GM19372 (cell line): ENCODE measurements at regions not wholly inside any gene's neighbourhood (a gene's known extent, or its start where the extent isn't known, plus 50 kb on each side); places are given as distances from the start of the nearest gene placed in this dataset.

Source experiments
- ATAC-seq: cut with Tn5 transposase; IDR thresholded peaks from one replicate; pipeline ENCODE4 v1.9.1; 2021; ENCODE audit warnings: mild to moderate bottlenecking, low read depth, moderate library complexity; ENCODE audit not compliant: unreplicated experiment

- ATAC-seq = no peak
Observed at GRCh38 chrX:39163581-39164126, 362.4 kb downstream of the MID1IP1 start.

- ATAC-seq = no peak
Observed at GRCh38 chrX:39164212-39164611, 363.0 kb downstream of the MID1IP1 start.

DNA sequence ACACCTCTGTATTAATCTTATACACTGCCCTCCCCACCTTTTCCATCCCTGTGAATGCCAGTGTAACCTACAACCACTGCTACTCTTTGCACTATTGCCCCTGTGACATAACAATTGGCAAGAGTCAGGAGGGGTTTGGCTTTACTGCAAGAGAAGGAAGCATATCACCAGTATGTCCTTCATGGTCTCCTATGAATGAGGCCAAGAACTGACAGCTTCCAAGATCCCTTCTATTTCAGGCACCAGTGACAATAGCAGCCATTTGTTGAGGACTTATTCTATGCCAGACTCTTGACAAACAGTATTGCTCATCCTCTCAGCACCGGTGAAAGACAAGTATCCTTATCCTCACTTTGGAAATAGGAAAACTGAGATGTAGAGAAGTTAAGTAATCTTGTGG, 363.9 kb downstream of the MID1IP1 start:
- no peak for ATAC-seq

DNA sequence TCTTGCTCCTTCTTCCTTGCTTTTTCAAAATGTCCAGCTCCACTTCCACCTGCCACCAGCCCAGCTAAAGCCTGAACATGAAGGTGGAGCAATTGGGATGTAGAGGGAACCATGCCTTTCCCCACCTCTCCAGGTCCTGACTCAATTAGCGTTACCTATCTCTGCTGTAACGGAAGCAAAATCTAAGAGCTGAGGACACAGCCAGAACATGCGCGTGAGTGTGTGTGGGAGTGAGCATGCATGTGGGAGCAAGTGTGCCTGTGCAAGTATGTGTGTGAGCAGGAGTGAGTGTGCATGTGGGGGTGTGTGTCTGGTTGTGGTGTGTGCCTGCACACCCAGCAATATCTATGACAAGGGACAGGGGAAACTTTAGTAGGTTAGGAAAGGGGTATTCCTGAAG, 364.5 kb downstream of the MID1IP1 start:
- ATAC-seq = no peak

DNA sequence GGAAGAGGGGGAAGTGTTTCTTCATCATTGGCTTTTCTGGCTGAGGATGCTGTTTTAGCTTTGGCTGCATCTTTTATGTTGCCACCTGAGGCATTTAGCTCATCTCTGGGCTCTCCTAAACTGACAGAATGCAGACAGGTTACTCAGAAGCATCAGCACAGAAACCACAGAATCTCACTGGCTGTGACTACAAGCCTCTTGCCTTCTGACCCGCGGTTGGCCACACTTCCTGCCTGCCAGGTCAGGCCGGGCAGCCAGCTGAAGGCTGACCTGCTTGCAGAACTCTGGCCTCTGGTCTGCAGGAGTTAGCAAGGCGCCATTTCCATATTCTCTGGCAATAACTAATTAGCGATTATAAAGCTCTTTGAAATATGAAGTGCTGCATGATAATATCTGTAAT, 366.5 kb downstream of the MID1IP1 start:
- peak; percentile 64 for ATAC-seq

DNA sequence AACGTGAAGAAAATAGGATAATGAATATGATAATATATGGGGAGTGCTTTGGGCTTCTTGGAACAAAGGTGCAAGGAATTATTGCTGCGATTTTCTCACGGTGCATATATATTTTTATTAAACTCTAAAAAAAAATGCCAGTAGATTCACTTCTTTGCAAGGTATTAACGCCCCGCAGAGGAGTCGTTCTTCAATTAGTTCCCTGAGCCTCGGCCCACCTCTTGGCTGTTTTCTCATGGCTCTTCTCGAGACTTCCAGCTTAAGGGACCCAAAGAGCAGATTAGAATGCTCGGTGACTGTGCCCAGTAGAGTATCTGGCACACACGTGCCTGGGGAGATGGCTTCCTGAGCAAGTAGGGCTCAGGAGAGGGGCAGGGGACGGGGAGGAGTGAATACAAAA, 367.4 kb downstream of the MID1IP1 start:
- ATAC-seq = no peak

DNA sequence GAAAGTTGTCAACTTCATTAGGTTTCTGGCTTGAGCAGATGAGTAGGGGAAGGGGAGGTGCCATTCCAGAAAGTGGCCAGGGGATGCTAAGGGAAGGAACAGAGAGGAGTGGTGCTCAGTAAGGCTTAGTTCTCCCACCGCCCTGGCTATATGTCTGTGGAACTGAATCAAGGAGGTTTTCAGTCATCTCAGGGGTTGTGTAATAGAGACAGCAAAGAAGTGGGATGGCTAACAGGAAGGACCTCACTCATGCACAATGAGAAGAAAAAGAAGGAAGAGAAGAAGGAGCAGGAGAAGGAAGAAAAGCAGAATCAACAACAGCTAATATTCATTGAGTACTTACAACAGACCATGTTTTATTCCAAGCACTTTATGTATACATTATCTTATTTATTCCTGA, 368.7 kb downstream of the MID1IP1 start:
- no peak for ATAC-seq

- no peak for ATAC-seq
Observed at GRCh38 chrX:39170464-39170863, 369.2 kb downstream of the MID1IP1 start.

DNA sequence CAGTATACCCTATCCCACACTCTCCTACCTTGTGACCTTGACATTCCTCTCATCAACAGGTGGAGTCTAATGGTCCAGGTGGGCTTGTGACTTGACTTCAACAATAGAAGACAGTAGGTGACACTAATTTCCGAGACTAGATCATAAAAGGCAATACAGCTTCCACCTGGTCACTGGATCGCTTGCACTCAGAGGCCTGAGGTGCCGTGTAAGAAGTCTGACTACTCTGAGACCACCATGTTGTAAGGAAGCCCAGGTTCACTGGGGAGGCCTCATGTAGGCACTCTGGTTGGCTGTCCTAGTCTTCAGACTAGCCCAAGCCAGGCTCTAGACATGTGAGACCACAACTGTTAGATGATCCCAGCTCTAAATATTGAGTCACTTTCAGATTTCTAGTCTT, 370.4 kb downstream of the MID1IP1 start:
- ATAC-seq = no peak

- no peak for ATAC-seq
Observed at GRCh38 chrX:39174241-39174771, 373.0 kb downstream of the MID1IP1 start.

DNA sequence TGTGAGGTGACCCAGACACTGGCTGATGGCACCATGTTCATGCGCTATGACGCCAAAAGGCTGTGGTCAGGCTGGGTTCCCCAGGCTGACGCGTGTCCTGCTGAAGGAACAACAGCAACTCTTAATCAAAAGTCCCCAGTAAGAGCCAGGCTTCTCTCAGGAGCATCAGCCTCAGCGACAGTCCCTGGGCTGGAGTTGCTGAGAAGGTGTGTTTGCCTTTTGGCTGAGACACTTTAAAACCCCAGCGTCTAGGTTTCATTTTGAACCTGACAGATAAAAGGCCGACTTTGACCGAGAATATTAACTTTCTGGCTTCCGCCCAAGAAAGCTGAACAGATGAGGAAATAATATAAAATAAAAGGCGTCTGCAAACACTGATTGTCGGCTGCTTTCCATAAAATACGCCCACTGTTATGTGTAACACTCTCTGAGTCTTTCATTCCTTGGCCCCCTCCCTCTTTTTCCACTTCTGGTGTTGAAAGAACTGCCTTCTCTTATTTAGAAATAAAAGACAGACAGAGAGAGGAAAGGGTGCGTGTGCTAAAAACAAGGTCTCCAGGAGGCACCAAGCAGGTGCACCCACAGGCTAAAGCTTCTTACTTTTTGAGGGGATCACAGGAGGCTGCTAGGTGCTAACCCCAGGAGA, 373.6 kb downstream of the MID1IP1 start:
- ATAC-seq = no peak

DNA sequence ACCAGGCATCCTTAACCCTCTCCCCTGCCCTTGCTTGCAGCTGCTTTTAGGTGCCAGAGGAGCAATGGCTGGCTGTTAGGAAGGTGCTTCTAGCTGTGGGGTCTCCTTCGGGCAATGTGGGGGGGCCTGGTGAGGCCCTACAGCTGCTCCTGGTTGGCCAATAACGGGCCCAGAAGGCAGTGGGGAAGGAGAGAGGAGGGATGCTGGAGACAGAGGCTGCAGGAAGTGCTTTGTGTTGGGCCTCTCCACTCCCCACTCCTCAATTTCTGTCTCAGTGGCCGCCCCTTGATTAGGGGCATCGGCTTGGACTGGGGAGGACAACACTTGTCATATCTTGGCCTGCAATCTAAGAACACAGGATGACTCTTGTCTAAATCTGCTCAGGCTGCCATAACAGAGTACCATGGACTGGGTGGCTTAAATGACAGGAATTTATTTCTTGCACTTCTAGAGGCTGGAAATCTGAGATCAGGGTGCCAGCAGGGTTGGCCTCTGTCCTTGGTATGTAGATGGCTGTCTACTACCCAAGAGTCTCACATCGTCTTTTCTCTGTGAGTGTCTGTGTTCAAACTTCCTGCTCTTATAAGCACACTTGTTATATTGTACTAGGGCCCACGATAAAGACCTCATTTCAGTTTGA, 374.3 kb downstream of the MID1IP1 start:
- no peak for ATAC-seq

- no peak for ATAC-seq
Observed at GRCh38 chrX:39176105-39176504, 374.8 kb downstream of the MID1IP1 start.

- no peak for ATAC-seq
Observed at GRCh38 chrX:39189431-39189830, 388.2 kb downstream of the MID1IP1 start.

- no peak for ATAC-seq
Observed at GRCh38 chrX:39194673-39195072, 393.4 kb downstream of the MID1IP1 start.

DNA sequence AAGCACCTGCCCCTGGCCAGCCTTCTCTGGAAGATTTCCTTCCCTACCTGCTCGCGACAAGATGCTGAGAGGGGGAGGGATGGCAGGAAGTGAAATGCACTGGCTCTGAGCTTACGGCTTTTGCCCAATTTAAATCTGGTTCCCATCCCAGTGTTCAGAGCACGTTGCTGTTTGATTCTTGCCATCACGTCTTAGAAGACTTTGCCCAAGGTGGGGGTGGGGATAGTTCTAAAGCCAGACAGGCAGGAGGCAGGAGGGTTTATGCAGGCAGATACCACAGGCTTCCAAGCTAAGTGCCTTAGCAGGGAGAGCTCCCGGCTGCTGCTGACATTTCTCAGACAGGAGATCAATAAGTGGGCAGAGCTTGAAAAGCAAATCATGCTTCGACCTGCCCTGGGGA, 393.9 kb downstream of the MID1IP1 start:
- ATAC-seq = no peak

DNA sequence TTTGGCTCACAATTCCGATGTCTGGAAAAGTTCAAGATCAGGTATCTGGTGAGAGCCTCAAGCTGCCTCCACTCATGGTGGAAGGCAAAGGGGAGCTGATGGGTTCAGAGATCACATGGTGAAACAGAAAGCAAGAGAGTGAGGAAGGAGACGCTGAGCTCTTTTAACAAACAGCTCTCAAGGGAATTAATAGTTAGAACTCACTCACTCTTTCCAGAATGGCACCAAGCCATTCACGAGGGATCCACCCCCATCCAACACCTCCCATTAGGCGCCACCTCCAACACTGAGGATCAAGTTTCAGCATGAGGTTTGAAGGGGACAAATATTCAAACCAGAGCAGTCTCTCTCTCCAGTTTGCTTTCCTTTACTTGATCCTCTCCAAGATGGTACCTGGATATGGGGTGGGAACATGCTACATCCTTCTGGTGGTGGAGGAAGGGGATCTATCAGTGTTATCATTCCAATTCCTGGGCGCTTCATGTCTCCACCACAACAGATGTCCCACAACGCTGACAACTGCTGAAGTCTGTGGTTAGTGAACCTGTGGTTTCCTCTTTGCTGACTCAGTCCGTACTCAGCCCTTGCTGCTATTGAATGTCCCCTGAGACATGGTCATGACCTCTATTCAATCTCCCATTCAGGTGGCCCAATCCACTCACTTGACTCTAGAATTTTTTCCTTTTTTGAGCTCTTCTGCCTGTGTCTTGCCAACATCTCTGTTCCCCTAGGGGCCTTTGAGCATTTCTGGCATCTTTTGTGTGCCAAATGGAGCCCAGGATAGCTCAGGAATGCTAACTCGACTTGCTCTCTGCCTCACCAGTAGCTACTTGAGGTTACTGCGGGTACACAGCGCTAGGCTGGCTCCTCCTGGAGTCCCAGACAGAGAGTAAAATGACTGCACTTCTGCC, 395.2 kb downstream of the MID1IP1 start:
- peak; percentile 89 for ATAC-seq

GRCh38 chrX:39199429-39199828, 398.2 kb downstream of the MID1IP1 start:
- ATAC-seq = no peak

GRCh38 chrX:39201305-39201990, 400.2 kb downstream of the MID1IP1 start:
- no peak for ATAC-seq

- ATAC-seq = no peak
Observed at GRCh38 chrX:39202641-39203040, 401.4 kb downstream of the MID1IP1 start.
